ENCODE measurements at regions not wholly inside any gene's neighbourhood (a gene's known extent, or its start where the extent isn't known, plus 50 kb on each side); places are given as distances from the start of the nearest gene placed in this dataset.
"Not testable (repeated sequence)": the region's sequence is repeated elsewhere in the genome, so short reads cannot be mapped to it uniquely, and the experiment has no call there.

DNA sequence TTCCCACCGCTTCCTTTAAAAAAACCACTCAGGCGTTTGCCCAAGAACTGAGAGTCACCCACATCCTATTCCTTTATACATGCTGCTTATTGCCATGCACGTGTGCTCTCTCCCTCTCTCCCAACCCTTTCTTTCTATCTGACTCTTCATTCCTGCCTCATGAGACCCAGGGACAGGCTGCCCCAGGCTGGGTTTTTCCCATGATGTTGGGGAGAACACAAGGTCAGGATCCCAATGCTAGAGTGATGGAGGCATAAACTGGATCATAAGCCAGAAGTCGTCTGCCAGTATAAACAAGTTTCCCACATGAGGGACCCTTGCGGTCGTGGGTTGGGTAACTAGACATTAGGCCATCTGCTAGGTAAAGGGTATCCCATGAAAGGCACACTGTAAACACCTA is 64.9 kb downstream of the CD2 start:
- no peak for DNase-seq

DNA sequence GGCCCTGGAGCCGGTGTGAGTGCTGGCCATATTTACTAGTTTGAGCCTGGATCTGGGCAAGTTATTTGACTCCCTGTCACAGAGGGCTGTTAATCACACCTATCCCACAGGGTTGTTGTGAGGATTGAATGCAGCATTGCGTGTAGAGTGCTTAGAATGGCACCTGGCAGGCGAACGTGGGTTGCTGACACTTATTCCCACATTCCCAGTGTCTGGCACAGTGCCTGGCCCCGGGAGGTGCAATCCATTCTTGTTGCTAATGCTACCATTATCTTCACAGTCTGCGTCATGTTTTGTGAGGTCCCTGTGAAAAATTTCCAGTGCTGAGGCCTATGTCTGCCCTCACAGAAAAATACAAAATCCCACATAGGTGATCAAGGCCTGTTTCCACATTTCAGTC is 66.1 kb downstream of the CD2 start:
- no peak for DNase-seq

DNA sequence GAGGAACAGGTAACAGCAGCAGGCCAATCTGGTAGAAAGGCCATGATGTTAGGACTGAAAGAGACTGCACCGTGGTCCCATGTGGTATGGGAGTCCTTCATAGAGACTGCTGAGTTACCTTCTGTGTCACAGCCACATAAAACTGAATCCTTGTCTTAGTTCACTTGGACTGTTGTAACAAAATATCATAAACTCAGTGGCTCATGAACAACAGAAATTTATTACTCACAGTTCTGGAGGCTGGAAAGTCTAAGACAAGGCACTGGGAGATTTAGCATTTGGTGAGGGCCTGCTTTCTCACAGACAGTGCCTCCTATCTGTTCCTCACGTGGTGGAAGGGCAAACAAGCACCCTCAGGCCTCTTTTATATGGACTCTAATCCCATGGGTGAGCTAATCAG is 67.5 kb downstream of the CD2 start:
- DNase-seq, result no peak

- no peak for DNase-seq
Observed at GRCh38 chr1:116824631-116825206, 70.5 kb downstream of the CD2 start.

GRCh38 chr1:116825207-116825719 is 71.0 kb downstream of the CD2 start:
- no peak for DNase-seq

GRCh38 chr1:116825720-116826438 is 71.6 kb downstream of the CD2 start:
- DNase-seq, result no peak

GRCh38 chr1:116826818-116827606 is 72.8 kb downstream of the CD2 start:
- peak; percentile 58 for DNase-seq

GRCh38 chr1:116827607-116828105 is 73.4 kb downstream of the CD2 start:
- DNase-seq, result no peak

DNA sequence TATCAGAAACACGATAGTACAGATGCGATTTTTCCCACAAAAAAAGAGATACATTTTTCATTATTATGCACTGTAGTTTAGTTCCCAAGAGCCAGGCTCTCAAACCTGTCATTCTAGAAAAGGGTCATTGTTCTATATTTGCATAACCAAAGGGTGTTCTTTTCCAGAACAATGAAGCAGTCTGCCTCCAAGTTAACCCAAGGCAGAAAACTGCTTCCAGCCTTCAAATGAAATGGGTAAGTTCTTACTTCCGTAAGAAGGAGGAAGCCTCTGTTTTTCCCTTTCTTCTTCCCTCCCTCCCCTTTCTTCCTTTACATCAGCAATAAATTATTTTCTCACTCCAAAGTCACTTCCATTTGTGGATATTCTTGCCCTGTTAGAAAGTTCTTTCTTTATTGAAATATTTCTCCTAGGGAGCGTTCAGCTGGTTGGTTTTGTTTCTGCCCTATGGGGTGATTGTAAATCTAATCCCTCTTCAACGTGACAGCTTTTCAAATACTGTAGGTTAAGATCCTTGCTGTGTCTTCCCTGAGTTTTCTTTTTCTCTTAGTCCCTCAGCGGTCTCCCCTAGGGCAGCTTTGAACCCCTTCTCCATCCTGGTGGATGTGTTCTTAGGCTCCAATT is 77.3 kb upstream of the PTGFRN start:
- no peak for DNase-seq

GRCh38 chr1:116832932-116833578 is 76.7 kb upstream of the PTGFRN start:
- DNase-seq, result no peak

DNA sequence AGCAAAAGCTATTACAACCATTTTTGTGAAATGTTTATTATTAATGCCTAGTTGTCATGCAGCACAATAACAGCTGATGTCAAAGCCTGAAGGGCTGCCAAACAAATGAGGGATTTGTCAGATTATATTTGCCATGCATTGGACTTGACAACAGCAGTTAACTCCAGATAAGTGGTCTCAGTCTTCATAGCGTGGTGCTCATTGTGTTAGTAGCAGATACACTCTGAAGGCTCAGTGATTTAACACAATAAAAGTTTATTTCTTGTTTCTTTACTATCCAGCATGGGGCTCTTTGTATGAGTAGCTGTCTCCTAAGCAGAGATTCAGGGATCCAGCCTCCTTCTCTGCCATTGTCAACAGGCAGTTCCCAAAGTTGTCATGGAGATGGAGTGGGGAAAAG is 76.0 kb upstream of the PTGFRN start:
- no peak for DNase-seq

DNA sequence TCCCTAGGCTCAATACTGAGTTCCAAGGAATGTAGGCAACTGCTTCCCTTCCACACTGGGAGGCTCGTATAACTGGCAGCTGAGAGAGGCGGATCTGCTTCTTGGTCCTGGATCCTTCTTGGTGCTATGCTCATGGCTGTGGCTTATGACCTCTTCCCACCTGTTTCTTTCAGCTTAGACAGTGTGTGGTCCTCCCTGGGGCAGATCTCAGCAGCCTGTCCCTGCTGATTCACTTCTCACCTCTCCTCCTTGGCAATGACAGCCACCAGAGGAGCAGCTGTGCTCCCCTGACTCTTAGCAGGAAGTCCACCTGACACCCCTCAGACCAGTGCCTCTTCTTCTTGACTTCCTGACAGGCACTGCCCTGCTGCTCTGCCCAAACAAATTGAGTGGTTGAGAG is 75.1 kb upstream of the PTGFRN start:
- no peak for DNase-seq

DNA sequence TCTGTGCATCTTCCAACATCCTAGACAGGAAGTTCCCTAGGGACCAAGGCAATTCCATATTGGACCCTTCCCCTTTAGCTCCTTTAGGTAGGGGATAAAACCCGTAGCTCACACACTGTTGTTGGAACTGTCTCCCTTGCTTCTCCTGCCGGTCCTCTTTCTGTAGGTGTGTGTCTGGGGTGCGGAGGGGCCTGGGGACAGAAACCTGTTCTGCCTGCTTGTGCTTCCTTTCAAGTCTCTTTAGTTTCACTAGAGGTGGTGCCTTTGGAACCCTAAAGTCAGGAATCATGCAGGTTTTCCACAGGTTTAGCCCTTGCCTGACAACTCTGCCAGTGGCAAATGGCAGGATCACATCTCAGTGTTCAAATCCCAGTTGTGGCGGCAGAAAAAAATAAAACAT is 74.6 kb upstream of the PTGFRN start:
- DNase-seq, result no peak

DNA sequence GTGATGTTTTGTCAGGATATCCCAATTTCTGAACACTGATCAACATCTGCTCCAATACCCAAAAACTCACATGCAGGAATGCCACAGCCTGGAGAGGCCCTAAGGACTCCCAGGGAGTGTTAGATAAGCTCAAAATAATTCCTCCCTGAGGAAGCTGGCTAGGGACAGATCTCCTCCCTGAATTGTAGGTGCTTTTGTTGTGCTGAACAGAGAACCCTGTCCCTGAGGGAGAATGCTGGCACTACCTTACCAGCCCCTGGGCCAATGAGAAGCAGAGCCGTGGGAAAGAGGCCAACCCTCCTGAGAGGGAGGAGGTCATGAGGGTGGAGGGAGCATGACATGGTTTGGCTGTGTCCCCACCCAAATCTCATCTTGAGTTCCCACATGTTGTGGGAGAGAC is 73.6 kb upstream of the PTGFRN start:
- DNase-seq, result no peak

GRCh38 chr1:116841569-116842344 is 68.0 kb upstream of the PTGFRN start:
- no peak for DNase-seq

- DNase-seq, result no peak
Observed at GRCh38 chr1:116842654-116843053, 67.1 kb upstream of the PTGFRN start.

DNA sequence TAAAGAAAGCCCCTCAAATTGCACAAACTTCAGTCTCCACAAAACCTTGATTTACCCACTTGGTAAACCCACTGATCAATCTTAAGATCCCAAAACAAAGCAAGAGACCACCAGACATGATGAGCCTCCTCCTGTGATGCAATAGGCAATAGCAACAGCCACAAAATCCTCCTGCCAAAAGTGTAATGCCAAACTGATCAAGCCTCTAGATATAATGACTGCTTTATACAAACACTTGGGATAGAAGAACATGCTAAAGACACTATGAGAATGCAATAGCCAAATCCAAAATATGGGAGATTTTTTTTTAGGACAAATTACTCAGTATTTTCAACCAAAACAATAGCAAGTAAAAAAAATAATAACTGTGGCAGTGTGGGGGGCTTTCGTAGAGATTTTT is 64.9 kb upstream of the PTGFRN start:
- DNase-seq, result no peak

DNA sequence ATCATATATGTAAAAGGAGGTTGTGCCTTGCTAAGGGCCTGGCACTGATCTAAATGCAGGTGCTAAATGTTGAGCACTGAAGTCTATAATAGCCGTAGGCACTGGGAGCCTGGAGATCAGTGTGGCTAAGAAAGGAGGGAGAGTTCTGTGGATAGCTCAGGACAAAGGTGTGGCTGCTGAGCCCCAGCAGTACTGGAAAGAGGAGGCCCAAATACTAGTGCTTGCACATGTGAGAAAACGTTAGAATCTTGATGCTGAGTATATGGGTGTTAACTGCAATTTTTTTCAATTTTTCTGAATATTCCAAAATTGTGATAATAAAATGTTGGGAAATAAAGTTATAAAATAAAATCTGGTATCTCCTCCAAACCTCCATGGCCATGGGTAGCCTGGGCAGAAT is 62.5 kb upstream of the PTGFRN start:
- DNase-seq, result no peak

- no peak for DNase-seq
Observed at GRCh38 chr1:116847688-116848531, 61.8 kb upstream of the PTGFRN start.

DNA sequence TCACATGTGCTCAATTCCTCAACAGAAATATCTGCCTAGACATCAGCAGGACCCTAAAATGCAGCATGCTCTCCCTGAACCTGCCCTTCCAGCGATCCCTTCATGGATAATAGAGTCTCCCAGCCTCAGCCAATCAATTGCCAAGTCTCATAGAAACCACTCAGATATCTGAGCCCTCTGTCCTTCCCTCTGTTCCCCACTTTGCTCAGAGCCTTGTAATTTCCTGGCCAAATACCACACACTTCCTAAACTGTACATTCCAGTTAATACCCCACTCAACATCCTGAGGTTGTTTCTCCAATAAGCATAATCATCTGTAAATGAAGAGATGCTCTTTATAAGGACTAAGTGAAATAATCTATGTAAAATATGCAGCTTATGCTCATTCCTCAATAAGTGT is 59.3 kb upstream of the PTGFRN start:
- no peak for DNase-seq

- not testable (repeated sequence) for DNase-seq
Observed at GRCh38 chr1:116851189-116851588, 58.5 kb upstream of the PTGFRN start.

Data from stimulated activated CD4-positive, alpha-beta T cell treated with anti-CD3 and anti-CD28 coated beads, Interleukin-2, amount 100 ng/mL, for 48 hours (primary cell).